IMR-90 (cell line): ENCODE measurements at regions not wholly inside any gene's neighbourhood (a gene's known extent, or its start where the extent isn't known, plus 50 kb on each side); places are given as distances from the start of the nearest gene placed in this dataset.

Source experiments
- CTCF ChIP-seq: conservative IDR thresholded peaks from 2 replicates; pipeline ENCODE4 v1.5.1; 2012; ENCODE audit warnings: mild to moderate bottlenecking, low read depth, low read length, improper control_type of control experiment
- POLR2A ChIP-seq: IDR thresholded peaks from 2 replicates; pipeline ENCODE4 v1.6.1; 2012; ENCODE audit warnings: mild to moderate bottlenecking, low read depth, low read length

GRCh38 chr2:7427293-7428060, 510.3 kb downstream of the RNF144A start:
- TF ChIP-seq CTCF (peak; percentile 63), POLR2A (no peak)
